WTC11 (cell line): ENCODE measurements at regions not wholly inside any gene's neighbourhood (a gene's known extent, or its start where the extent isn't known, plus 50 kb on each side); places are given as distances from the start of the nearest gene placed in this dataset.
"Not testable (repeated sequence)": the region's sequence is repeated elsewhere in the genome, so short reads cannot be mapped to it uniquely, and the experiment has no call there.

ENCODE experiments used
- ATAC-seq: fragments of 200-7000 bp; cut with Tn5 transposase; 2 replicates; pipeline ENCODE4 v1.10.0; 2021; ENCODE audit warnings: mild to moderate bottlenecking, moderate library complexity
- CTCF ChIA-PET: fragments of 300-600 bp; sonication (Branson Sonifier 250); formaldehyde crosslinking; loops from one replicate; lab custom pipeline; 2021; ENCODE audit warnings: antibody characterized with exemption; lab: Charles Lee
- POLR2A ChIA-PET: fragments of 350-600 bp; sonication (Branson Sonifier 250); formaldehyde crosslinking; loops from one replicate; lab custom pipeline; 2021; ENCODE audit warnings: antibody characterized with exemption; lab: Charles Lee
- DNase-seq: peaks from one replicate; pipeline ENCODE4 v3.0.0; 2021; ENCODE audit warnings: low spot score
- H3K27ac Mint-ChIP-seq: 2 replicates; pipeline ENCODE4 v1.8.0; 2021; ENCODE audit warnings: mixed read lengths
- H3K27me3 Mint-ChIP-seq: 2 replicates; pipeline ENCODE4 v1.8.0; 2021; ENCODE audit warnings: low read depth, mild to moderate bottlenecking, moderate library complexity, mixed read lengths
- H3K36me3 Mint-ChIP-seq: 2 replicates; pipeline ENCODE4 v1.8.0; 2021; ENCODE audit warnings: mixed read lengths
- H3K4me1 Mint-ChIP-seq: 2 replicates; pipeline ENCODE4 v1.8.0; 2022; ENCODE audit warnings: mixed read lengths
- H3K4me3 Mint-ChIP-seq: 2 replicates; pipeline ENCODE4 v1.8.0; 2021; ENCODE audit warnings: mild to moderate bottlenecking, moderate library complexity, mixed read lengths
- H3K9me3 Mint-ChIP-seq: 2 replicates; pipeline ENCODE4 v1.8.0; 2021; ENCODE audit warnings: mixed read lengths
- NR2C2 ChIP-seq: sonication (generic); formaldehyde crosslinking; IDR thresholded peaks from 2 replicates; pipeline ENCODE4 v1.8.0; 2022; ENCODE audit warnings: mild to moderate bottlenecking, missing genetic modification reagents
- STAT6 ChIP-seq: sonication (generic); formaldehyde crosslinking; conservative IDR thresholded peaks from 2 replicates; pipeline ENCODE4 v1.8.1; 2023; ENCODE audit warnings: mild to moderate bottlenecking, low read depth, missing genetic modification reagents, moderate library complexity
- ZBTB43 ChIP-seq: sonication (generic); formaldehyde crosslinking; IDR thresholded peaks from 2 replicates; pipeline ENCODE4 v1.8.1; 2023; ENCODE audit warnings: mild to moderate bottlenecking, missing genetic modification reagents
- ZNF512 ChIP-seq: sonication (generic); formaldehyde crosslinking; IDR thresholded peaks from 2 replicates; pipeline ENCODE4 v1.8.1; 2022; ENCODE audit warnings: missing genetic modification reagents, borderline replicate concordance
- TF ChIP-seq, protein P1 (sequence below): sonication (generic); formaldehyde crosslinking; IDR thresholded peaks from 2 replicates; pipeline ENCODE4 v1.8.0; 2022; ENCODE audit warnings: mild to moderate bottlenecking, missing genetic modification reagents
- TF ChIP-seq, protein P2 (sequence below): sonication (generic); formaldehyde crosslinking; conservative IDR thresholded peaks from 2 replicates; pipeline ENCODE4 v1.8.1; 2022; ENCODE audit warnings: mild to moderate bottlenecking, missing genetic modification reagents

DNA sequence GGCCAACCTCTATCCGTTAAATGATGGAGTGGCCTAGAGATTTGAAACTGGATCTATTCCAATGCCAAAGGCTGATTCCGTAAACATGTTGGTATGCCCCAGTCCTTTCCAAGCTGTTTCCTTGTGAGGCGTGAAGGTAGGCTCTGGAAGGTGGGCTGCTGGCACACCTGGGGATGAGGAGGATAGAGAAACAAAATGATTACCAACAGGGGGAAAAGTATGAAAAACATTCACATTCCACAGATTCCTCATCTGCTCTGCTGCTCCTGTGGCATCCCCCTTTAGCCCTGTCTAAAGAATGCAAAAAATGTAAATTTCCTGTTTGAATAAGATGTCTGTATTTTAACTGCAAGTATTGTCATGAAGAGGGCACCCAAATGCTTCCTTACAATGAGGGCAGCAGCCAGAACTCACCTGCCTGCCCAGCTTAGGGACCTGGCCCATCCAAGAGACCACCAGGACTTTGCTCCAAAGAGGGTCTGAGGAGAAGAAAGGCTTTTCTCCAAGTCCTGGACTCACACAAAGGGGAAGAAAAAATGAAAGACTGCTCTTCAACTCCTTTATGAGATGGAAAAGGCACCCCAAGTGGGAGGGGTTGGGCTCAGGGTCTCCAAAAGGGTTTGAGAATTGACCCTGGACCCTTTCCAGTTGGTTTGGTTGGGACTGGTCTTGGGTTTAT, 132.3 kb upstream of the PELI1 start (continued):
- TF ChIP-seq, protein P1, sequence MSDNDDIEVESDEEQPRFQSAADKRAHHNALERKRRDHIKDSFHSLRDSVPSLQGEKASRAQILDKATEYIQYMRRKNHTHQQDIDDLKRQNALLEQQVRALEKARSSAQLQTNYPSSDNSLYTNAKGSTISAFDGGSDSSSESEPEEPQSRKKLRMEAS (CRISPR knock-in tag) = no peak
- TF ChIP-seq STAT6 (CRISPR knock-in tag) (no peak), ZNF512 (CRISPR knock-in tag) (0 out of 2 replicates have a peak, but pooled peaks have one; percentile 50), ZBTB43 (CRISPR knock-in tag) (no peak), NR2C2 (CRISPR knock-in tag) (no peak)
- TF ChIP-seq, protein P2, sequence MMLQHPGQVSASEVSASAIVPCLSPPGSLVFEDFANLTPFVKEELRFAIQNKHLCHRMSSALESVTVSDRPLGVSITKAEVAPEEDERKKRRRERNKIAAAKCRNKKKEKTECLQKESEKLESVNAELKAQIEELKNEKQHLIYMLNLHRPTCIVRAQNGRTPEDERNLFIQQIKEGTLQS (CRISPR knock-in tag) = no peak

- TF ChIP-seq ZBTB43 (CRISPR knock-in tag) (no peak), ZNF512 (CRISPR knock-in tag) (peak; percentile 97; the same call in 1 of the 2 replicates)
- TF ChIP-seq, all 79 proteins: peak for 1
- Mint-ChIP-seq H3K36me3 (no peaks in the 10 kb centered on the region), H3K27me3 (peaks cover 11% of the 10 kb centered on the region), H3K27ac (peak overlapping the region; percentile 94), H3K4me1 (peaks cover 72% of the 10 kb centered on the region), H3K9me3 (no peaks in the 10 kb centered on the region), H3K4me3 (peak overlapping the region; percentile 14; the same call in 1 of the 2 replicates)
- DNase-seq = peak; percentile 47
- ChIA-PET POLR2A (interaction anchor here (1.2 to 1.3 kb wide), 2 partner anchors 12 to 26 kb away, joined by 3 to 5 read pairs; no protein-coding TSS in a partner anchor), CTCF (interaction anchor here (0.6 to 2.8 kb wide), 5 partner anchors 15 to 1966 kb away, joined by 3 to 18 read pairs (median 5); no protein-coding TSS in a partner anchor)
- ATAC-seq = peak; percentile 50
Observed at GRCh38 chr2:64277101-64277849, 133.1 kb upstream of the PELI1 start.

- DNase-seq, H3K36me3 Mint-ChIP-seq, H3K9me3 Mint-ChIP-seq, CTCF ChIA-PET, H3K4me3 Mint-ChIP-seq, POLR2A ChIA-PET, H3K27ac Mint-ChIP-seq, ATAC-seq: not testable (repeated sequence)
- peaks cover 39% of the 10 kb centered on the region for H3K4me1 Mint-ChIP-seq
- peaks cover 14% of the 10 kb centered on the region for H3K27me3 Mint-ChIP-seq
Observed at GRCh38 chr2:64280812-64281211, 136.6 kb upstream of the PELI1 start.
